ENCODE measurements at regions not wholly inside any gene's neighbourhood (a gene's known extent, or its start where the extent isn't known, plus 50 kb on each side); places are given as distances from the start of the nearest gene placed in this dataset.

DNA sequence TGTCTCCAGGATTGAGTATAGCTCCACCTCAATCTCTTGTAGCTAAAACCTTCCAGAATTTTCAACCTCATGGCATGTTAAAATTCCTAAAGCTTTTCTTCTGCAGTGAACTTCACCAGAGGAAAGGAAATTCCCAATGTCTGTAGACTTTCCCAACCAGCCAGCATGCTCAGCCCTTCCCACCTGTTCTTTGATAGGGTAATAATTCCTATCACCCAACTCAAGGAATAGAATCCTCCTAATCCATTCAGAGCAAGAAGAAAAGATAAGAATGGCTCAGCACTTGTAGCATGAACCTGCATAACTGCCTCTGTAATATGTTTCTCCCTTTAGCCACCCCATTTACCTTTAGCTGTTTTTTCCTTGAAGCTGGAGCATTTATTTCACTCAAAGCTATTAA lies 301.8 kb upstream of the GADL1 start:
- Mint-ChIP-seq H3K9me3 (no peaks in the 10 kb centered on the region), H3K4me1 (peaks cover 8% of the 10 kb centered on the region), H3K4me3 (no peak overlapping the region), H3K36me3 (no peaks in the 10 kb centered on the region), H3K27ac (no peak overlapping the region), H3K27me3 (ENCODE audit: insufficient read depth, low read depth) (no peaks in the 10 kb centered on the region)
- Histone ChIP-seq H3K36me3 (no peaks in the 10 kb centered on the region), H3K9me3 (ENCODE audit: low read depth) (no peaks in the 10 kb centered on the region), H2AFZ (replicated peaks) (no peak overlapping the region), H3F3A (ENCODE audit: low read depth) (no peaks in the 10 kb centered on the region), H4K20me1 (ENCODE audit: low read depth) (no peaks in the 10 kb centered on the region), H3K27ac (no peak overlapping the region), H3K4me2 (no peak overlapping the region), H3K4me1 (peaks cover 9% of the 10 kb centered on the region), H3K27me3 (no peaks in the 10 kb centered on the region), H3K4me3 (no peak overlapping the region), H3K9ac (no peak overlapping the region), H3K79me2 (ENCODE audit: low read depth) (no peaks in the 10 kb centered on the region)
- TF ChIP-seq EZH2phosphoT487 (IDR thresholded peaks at IDR 0.05) (no peak), EZH2 (IDR thresholded peaks at IDR 0.05) (no peak)
- TF ChIP-seq, protein P1, sequence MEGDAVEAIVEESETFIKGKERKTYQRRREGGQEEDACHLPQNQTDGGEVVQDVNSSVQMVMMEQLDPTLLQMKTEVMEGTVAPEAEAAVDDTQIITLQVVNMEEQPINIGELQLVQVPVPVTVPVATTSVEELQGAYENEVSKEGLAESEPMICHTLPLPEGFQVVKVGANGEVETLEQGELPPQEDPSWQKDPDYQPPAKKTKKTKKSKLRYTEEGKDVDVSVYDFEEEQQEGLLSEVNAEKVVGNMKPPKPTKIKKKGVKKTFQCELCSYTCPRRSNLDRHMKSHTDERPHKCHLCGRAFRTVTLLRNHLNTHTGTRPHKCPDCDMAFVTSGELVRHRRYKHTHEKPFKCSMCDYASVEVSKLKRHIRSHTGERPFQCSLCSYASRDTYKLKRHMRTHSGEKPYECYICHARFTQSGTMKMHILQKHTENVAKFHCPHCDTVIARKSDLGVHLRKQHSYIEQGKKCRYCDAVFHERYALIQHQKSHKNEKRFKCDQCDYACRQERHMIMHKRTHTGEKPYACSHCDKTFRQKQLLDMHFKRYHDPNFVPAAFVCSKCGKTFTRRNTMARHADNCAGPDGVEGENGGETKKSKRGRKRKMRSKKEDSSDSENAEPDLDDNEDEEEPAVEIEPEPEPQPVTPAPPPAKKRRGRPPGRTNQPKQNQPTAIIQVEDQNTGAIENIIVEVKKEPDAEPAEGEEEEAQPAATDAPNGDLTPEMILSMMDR (IDR thresholded peaks at IDR 0.05): no peak
- DNase-seq (ENCODE audit: low spot score): no peak

GRCh38 chr3:31196881-31197364 lies 302.5 kb upstream of the GADL1 start:
- H3K4me3 Mint-ChIP-seq: no peak overlapping the region
- no peaks in the 10 kb centered on the region for H3F3A ChIP-seq (ENCODE audit: low read depth)
- no peaks in the 10 kb centered on the region for H3K36me3 ChIP-seq
- H3K27me3 Mint-ChIP-seq (ENCODE audit: insufficient read depth, low read depth): no peaks in the 10 kb centered on the region
- H3K9me3 Mint-ChIP-seq: no peaks in the 10 kb centered on the region
- H3K27ac Mint-ChIP-seq: no peak overlapping the region
- no peaks in the 10 kb centered on the region for H3K36me3 Mint-ChIP-seq
- TF ChIP-seq, protein P1 (IDR thresholded peaks at IDR 0.05): no peak
- no peak for TF ChIP-seq EZH2 (IDR thresholded peaks at IDR 0.05)
- no peak for TF ChIP-seq EZH2phosphoT487 (IDR thresholded peaks at IDR 0.05)
- H3K9me3 ChIP-seq (ENCODE audit: low read depth): no peaks in the 10 kb centered on the region
- no peak overlapping the region for H3K4me2 ChIP-seq
- H4K20me1 ChIP-seq (ENCODE audit: low read depth): no peaks in the 10 kb centered on the region
- H3K4me1 Mint-ChIP-seq: peaks cover 3% of the 10 kb centered on the region
- H3K79me2 ChIP-seq (ENCODE audit: low read depth): no peaks in the 10 kb centered on the region
- no peak overlapping the region for H3K27ac ChIP-seq
- no peaks in the 10 kb centered on the region for H3K27me3 ChIP-seq
- H2AFZ ChIP-seq (replicated peaks): no peak overlapping the region
- H3K4me3 ChIP-seq: no peak overlapping the region
- no peak overlapping the region for H3K9ac ChIP-seq
- DNase-seq (ENCODE audit: low spot score): no peak
- peaks cover 9% of the 10 kb centered on the region for H3K4me1 ChIP-seq

DNA sequence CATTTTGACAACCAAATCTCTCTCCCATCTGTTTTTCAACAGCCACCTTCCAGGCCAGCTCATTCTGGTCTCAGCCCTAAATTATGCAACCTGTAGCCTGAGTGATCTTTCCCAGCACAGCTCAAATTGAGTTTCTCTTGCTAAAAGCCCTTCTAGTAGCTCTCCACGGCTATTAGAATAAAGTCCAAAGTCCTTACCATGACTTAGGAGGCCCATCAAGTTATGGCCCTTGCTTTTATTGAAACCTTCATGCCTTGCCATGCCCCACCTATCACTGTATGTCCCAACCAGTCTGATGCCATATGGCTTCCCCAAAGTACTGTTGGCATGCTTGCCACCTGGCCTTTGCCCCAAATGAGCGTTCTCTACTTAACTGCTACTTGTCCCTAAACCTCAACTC lies 303.5 kb upstream of the GADL1 start:
- H3K27me3 Mint-ChIP-seq (ENCODE audit: insufficient read depth, low read depth): no peaks in the 10 kb centered on the region
- Histone ChIP-seq H2AFZ (replicated peaks) (no peak overlapping the region), H3F3A (ENCODE audit: low read depth) (no peaks in the 10 kb centered on the region), H3K4me1 (peaks cover 9% of the 10 kb centered on the region), H3K79me2 (ENCODE audit: low read depth) (no peaks in the 10 kb centered on the region), H3K9ac (no peak overlapping the region), H3K27ac (no peak overlapping the region), H3K36me3 (no peaks in the 10 kb centered on the region), H3K9me3 (ENCODE audit: low read depth) (no peaks in the 10 kb centered on the region), H3K4me2 (no peak overlapping the region), H3K4me3 (no peak overlapping the region), H3K27me3 (no peaks in the 10 kb centered on the region), H4K20me1 (ENCODE audit: low read depth) (no peaks in the 10 kb centered on the region)
- no peak overlapping the region for H3K4me3 Mint-ChIP-seq
- DNase-seq (ENCODE audit: low spot score): no peak
- no peaks in the 10 kb centered on the region for H3K36me3 Mint-ChIP-seq
- H3K9me3 Mint-ChIP-seq: no peaks in the 10 kb centered on the region
- H3K27ac Mint-ChIP-seq: no peak overlapping the region
- TF ChIP-seq, protein P1 (IDR thresholded peaks at IDR 0.05): no peak
- TF ChIP-seq EZH2phosphoT487 (IDR thresholded peaks at IDR 0.05) (no peak), EZH2 (IDR thresholded peaks at IDR 0.05) (no peak)
- no peaks in the 10 kb centered on the region for H3K4me1 Mint-ChIP-seq

All from neural progenitor cell (in vitro differentiated cells).